ENCODE measurements at regions not wholly inside any gene's neighbourhood (a gene's known extent, or its start where the extent isn't known, plus 50 kb on each side); places are given as distances from the start of the nearest gene placed in this dataset.

DNA sequence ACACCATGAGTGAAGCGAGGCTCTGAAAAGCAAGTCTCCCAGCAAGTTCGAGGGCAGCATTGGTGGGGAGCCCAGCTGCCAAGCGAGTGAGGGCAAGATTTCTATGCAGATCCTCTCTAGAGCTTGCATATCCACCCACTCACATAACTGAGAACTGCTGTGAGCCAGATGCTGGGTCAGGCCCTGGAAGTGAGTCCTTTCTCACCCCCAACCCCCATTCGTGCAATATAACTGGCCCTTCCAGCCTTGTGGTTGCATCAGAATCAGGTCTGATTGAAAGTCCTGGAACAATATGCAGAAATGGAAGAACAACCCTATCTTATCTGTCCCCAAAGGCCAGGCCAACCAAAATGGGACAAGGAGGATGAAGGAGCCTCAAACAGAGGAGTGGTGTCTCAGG is 146.6 kb downstream of the IRX5 start:
- DNase-seq, result no peak

DNA sequence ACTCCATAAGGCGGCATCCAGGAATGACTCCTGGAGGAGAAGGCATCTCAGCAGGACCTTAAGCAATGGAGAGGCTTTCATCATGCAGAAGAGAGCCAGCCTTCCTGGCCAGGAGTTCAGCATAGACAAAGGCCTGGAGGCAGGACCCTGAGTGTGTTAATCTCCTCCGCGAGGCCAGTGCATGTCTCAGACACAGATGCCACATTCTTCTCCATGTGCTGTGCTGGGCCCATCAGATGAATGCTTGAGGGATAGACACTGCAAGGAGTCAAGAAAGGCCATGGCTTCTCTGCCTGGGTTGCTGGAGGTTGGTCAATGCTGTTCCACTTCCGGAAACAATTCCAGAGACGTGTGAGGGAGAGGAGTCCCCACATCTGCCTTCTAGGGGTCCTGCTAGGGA is 147.5 kb downstream of the IRX5 start:
- DNase-seq, result no peak

DNA sequence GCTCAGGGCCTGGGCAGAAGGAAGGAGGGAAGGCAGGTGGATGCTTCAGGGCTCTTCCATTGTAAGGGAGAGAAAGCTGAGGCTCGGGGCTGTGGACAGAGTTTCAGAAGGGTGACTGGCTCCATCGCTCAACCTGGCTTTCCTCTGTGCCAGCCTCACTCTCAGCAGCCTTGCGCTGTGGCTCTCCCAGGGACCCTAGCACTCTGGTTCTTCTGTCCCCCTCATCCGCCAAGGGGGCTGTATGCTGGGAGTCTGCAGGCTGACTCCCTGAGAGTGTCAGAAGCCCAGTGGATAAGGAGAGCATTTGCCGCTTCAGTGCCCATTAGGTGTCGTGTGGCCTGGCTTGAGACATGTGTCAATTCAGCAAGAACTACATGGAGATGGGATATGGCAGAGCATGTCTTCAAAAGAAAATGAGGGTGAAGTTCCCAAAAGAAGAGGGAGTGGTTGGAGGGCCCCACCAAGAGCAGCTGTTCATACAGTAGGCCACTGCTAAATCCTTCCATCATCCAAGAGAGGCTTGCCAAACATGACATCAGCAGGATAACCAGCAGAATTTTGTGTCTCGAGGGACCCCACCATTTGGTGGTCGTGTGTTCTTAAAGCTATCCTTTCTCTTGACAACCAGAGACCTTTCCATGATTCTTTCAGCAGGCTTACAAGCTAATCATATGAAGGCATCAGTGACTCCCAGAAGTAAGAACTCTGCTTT is 148.2 kb downstream of the IRX5 start:
- DNase-seq, result no peak

DNA sequence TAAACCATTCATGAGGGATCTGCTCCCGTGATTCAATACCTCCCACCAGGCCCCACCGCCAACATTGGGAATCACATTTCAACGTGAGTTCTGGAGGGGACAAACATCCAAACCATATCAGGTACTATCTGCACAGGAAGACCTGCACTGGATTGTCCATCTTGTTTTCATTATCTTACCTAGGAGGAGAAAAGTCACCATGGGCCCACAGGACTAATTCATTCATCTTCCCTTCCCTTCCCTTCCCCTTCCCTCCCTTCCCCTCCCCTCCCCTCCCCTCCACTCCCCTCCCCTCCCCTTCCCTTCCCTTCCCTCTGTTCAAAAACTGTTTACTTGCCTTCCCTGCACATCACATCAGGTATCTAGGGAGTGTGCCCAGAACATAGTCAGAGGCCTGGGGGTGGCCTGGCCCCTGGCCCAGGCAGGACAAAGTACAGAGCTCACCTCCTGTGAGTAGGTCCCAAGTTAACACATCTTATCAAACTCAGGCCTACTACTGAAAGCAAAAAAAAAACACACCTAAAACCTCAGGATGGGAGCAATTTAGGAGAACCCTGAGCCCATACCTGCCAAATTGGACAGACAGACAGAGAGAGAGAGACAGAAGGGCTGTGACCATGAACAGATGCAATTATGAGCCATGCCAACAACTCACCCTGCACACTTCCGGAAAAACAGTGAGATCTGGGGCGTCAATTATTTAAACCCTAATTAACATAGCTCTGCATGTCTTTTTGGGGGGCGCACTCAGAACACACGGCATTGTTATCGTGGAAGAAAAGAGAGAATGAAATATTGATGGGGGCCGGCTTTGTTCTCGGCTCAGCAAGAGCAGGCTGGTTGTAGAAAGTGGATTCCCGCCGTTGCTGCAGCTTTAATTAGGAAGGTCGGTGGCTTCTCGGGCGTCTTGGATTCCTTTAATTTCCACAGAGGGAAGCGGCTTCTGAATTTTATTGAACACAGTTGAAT is 151.2 kb downstream of the IRX5 start:
- DNase-seq, result no peak

DNA sequence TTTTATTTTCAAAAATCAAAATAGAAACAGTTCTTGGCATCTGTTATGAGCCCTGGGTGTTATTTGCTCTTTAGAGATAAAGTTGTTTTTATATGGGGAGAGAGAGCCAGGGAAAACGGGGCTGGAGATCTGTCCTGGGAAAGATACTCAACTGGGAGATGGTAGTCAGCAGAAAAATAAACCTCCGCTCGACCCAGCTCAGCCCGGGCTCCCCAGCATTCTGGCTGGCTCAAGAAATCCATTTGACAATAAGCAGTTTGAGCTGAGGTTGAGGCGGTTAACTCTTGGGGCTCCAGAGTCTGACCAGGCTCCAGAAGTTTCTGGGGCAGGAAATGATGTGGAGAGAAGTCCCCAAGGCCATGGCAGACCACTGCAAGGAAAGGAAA is 151.9 kb downstream of the IRX5 start:
- DNase-seq, result no peak

DNA sequence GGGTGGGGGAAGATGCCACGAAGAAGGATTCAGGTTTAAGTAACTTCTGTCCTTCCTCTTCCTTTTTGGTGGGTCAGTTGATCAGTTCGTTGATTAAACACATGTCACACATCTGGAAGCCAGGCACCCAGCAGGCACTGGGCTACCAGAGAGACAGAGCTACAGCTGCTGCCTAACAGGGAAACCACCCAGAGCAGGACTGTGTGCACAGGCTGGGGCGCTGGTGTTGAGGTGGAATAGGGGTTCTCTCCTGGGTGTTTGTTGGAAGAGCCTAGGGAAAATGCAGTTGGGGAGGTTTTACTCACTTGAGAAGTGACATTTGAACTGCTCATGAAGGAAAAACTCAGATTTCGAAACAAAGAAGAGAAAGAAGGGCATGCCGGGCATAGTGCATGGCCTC is 152.4 kb downstream of the IRX5 start:
- DNase-seq, result no peak

DNA sequence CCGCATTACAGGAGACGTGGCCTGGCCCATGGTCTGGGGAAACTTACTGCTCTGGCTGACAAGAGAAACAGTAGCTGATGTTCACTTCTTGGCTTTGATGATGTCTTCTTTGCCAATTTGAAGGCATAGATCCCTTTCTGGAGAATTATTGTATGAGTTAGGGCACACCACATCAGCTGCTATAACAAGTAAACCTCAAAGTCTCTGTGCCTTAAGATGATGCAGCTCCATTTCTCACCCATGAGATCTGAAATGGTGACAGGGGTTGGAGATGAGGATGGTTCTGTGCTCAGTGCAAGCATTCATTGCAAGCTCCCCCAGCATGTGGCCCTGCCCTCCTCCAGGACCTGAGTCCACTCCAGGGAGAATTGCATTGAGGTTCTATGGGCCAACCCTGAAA is 157.4 kb downstream of the IRX5 start:
- no peak for DNase-seq

DNA sequence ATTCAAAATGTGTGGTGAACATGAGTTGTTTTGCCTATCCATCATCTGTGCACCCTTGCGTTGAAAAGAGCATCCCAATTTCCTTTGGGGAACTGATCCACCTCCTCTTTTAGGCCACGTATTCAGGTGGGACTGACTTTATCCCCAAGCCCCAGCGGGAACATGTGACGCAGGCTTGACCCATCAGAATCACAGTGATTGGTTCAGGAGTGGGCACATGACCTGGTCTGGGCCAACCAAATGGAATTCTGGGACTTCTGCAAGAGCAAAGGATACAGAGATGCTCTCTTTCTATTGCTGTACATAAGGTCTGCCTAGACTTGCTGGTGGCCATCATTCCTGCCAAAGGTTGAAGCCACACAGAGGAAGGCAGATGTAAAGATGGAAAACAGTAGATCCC is 158.9 kb downstream of the IRX5 start:
- DNase-seq, result no peak

DNA sequence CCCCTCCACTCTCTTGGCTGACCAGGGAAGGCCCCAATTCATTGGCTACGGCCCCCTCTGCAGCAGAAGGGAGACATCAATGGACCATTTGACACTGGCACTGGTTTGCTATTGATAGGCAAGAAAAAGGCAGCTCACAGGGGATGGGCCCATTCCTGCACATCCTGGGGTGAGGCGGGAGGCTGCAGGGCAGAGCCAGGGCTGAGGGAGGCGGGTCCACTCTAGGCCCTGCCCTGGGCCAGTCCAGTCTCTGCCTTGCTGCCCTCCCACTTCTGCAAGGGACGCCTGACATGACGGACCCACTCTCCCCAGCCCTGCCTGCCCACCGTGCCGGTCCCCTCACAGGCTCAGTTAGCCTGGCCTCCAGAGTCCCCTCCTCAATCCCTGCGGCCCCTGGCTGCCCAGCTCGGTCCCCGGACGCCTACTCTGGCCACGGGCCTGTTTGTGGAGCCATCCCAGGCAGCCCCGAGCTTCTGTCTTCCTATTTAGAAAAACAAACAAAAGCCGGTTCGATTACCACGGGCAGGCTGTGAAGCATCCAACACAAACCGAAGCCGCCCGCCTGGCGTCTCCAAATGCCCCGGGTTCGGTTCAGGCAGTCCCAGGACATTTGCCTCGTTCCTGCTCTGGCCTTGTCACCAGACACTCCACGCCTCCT is 160.7 kb downstream of the IRX5 start:
- no peak for DNase-seq

DNA sequence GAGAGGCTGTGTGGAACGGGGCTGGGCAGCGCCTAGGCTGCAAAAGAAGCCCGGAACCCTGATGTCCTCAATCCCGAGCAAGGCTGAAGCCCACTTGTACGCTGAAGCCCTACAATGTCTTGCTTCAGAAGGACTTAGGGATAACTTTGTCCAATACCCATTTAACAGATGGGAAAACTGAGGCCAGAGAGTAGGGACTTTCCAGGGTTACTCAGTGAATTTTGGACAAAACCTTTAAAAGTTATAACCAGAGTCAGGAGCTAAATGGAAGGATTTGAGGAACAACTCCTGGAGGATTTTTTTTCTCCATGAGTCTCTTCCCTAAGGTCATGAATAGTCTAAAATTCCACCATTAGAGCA is 161.2 kb downstream of the IRX5 start:
- no peak for DNase-seq

DNA sequence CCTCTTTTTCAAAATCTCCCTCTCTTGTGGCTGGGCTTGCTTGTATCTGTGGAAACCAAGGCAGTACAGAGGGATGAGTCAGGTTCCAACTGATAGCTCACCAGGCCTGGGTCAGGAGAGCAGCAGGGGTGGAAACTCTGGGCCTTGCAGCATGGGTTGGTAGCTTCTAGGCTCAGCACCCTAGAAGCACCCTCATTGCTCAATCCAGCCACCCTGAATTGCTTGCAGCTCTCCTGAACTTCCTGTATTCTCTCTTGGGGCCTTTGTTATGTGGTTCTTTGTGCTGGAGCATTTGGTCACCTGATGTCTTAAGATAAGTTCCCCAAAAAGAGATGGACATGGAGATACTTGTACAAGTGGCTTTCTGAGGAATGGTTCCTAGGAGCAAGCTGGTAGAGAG is 169.4 kb downstream of the IRX5 start:
- no peak for DNase-seq

DNA sequence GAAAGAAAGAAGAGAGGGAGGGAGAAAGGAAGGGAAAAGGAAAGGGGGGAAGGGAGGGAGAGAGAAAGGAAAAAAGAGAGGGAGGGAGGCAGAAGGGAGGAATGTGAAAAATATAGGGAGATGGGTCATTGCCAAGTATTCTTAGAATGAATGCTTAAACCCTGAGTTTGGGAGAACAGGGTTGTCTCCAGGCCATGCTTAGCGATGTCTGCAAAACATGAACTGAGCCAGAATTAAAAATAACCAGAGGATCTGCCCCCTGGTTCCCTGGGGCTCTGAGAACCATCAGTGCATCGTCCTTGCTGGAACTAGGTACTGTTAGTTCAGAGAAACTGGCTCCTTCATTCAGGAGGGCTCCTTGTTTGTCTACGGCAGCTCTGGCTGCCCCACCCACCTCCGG is 170.4 kb downstream of the IRX5 start:
- no peak for DNase-seq

DNA sequence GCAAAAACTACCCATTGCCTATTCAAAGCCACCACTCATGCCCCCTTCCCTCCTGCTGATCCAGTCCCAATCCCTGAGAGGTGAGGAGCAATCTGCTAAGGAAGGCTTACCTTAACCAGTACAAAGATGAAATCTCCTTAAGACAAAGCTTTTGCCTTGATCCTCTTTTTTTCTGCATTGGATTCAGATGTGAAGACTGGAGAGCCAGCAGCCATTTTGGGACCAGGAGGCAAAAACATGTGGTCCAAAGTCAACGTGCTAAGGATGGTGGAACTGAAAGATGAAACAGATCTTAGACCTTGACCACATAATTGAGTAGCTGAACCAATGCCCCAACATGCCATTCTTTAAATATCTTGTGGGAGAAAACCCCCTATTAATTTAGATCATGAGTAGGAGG is 171.4 kb downstream of the IRX5 start:
- DNase-seq, result no peak

DNA sequence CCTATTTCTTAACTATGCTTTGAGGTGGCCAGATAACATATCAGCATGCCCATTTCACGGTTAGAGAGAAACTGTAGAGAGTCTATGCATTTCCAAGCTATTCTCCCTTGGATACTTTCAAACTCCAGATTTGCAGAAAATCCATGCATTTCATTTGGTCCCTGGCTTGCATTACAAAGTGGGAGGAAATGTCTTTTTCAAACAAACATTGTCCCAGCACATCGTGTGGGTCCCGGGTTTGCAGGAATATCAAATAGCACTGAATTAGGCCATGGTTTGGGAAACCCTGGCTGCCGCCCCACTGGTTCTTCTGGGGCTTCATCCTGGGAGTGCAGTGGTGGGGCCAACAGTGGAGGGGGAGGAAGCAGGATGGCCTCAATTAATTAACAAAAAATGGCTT is 171.9 kb downstream of the IRX5 start:
- DNase-seq, result no peak

DNA sequence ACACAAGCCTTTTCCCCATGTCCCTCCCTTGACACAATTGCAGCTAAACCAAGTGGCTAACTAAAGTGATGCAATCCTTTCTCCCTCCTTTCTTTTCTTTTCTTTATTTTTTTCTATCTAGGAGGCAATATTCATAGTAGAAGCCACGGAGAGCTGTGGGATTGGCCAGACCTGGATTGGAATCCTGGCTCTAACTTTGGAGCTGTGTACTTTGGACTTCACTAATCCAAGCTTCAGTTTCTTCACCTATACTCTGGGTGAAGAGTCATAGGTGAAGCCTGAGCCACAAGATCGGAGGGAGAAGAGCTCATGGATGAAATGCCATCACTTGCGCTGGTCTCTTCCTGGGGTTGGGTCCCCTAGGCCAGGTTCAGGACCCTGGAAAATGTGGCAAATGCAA is 177.2 kb downstream of the IRX5 start:
- DNase-seq, result no peak

DNA sequence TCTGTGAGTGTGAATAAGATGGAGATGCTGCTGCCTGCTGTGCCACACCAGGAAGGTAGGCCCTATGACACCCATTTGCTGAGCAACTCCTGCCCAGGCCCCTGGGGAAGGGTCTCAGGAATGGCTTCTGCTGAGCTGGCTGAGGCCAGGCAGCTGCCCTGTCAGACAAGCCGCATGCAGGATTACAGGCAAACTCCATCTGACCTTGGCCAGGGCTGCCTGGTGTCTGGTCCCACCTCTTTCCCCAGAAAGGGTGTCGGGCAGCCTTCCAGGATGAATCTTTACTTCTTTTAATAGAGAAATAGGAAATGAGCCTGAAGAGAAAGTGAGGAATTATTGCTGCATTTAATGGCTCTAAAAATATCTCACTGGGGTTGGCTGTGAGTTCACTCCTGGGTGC is 182.5 kb downstream of the IRX5 start:
- DNase-seq, result no peak

DNA sequence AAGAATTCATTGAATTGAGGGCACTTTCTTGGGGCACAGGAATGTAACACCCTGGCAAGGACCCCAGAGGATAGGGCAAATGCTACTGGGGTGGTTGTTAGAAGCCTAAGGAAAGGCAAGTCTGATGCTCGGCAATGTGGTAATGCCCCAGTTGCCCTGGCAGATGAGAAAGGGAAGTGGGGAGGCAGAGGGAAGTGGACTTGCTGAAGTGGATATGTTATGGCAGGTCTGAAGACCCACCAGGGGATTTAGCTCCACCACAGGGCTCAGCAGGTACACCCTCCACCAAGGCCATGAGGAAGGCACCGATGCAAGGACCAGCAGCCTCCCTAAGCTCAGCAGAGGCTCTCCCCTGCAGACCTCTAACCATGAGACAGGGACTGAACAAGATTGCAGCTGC is 184.8 kb downstream of the IRX5 start:
- no peak for DNase-seq

DNA sequence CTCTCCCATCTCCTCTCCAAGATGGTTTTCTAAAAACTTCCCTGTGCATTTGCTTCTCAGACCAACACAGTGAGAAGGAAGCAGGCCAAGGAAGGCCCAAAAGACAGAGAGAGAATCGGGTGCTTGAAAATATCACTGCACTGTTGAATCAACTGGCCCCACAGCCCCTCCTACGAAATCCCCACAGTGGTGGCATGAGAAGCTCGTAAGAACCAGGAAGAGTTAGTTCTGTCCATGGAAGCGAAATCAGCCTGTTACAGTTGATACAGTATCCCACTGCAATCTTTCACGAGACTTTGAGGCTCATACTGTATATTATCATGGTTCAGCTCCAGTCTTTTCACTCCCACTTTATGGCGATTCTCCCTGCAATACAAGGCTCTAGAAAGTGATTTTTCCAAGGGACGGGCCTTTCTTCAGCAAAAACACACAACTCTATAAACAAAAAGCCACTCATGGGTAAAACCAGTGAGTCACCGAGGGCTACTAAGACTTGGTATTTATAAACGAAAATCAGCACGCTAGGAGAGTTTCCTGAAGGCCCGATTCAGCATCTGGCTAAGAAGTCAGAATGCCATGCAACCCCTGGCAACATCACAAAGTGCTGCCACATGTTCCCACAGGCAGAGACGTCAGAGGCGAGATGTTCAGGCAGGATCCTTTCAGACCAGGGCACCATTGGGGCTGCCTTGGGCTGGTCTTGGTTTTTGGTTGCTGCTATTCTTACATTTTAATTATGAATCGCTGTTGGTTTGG is 185.7 kb downstream of the IRX5 start:
- no peak for DNase-seq

DNA sequence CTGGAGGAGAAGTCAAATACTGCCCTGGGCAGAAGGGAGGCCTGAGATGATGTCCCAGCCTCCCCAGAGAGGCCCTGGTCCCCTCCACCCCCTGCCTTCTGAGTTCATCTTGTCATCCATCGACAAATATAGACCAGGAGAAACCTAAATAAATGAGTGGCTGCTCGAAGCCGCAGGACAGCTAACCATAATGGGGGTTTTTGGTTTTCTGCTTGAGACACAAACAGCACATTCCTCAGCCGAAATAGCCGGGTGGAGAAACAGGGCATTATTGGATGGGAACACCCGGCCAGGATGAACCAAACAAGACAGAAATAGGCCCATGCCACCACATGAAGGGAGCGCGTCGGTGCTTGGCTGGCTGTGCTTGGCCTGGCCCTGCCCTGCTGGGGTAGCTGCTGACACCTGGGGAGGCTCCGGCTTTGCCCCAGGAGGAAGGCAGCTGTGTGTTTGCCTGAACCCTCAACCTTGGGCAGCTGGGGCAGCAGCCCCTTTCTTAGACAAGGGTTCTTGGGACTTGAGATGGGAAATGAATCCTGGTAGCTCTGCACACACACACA is 188.1 kb downstream of the IRX5 start:
- no peak for DNase-seq

DNA sequence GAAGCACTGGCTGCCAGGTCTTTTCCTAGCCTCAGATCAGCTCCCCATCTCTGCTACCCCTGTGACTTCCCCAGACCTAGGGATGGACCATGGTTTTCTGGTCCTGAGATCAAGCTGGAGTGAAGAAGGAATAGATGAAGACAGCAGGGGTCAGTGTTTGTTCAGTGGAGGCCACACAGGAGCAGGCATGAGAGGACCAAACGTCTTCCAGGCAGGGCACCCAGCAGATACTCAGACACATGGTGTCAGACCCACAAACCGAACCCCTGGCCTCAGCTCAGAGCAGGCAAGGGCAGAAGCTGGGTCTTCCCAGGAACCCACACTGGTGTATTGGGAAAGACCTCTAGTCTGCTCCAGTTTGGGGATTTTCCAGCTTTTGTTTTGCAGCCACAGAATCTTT is 189.7 kb downstream of the IRX5 start:
- no peak for DNase-seq

DNA sequence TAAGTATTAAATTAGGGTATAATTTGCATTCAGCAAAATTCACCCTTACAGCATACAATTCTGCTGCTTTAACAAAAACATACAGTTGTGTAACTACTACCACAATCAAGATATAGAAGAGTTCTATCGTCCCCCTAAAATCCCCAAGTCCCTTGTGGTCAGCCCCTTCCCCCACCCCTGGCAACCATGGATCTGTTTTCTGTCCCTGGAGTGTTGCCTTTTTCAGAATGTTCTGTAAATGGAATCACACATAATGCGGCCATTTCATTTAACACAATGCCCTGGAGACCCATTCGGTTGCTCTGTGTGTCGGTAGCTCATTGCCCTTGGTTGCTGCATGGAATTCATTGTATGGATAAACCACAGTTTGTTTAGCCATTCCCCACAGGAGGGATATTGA is 190.2 kb downstream of the IRX5 start:
- DNase-seq, result no peak

DNA sequence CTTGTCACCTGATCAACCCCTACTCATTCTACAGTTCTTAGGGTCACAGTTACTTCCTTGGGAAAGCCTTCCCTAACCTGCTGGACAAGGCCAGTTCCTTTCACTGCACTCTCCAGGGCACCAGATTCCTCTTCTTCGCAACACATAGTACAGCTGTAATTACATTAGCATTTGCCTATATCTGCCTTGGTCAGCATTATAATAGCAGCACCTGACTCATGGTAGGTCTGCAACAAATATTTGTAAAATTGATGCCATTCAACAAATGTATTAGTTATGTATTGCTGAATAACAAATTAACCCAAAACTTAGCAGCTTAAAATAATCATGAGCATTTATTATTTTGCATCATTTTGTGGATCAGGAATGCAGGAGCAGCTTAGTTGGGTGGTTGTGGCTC is 193.0 kb downstream of the IRX5 start:
- DNase-seq, result no peak

DNA sequence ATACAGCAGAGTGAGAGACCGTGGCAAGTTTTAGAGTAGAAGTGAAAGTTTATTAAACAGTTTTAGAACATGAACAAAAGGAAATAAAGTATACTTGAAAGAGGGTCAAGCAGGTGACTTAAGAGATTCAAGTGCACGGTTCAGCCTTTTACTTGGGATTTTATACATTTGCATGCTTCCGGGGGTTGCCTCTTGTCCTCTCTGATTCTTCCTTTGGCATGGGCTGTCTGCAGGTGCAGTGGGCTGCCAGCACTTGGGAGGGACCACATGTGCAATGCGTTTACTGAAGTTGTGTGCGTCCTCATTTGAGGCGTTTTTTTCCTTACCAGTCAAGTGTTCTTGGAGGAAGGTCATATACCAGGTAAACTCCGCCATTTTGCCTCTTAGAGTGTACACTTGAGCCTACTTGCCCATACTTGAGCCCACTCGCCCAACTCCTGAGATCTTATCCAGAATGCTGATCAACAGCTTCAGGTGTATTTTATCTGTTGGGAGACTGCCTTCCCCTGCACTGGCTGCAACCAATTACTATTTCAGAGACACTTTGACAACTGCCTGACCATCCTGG is 195.2 kb downstream of the IRX5 start:
- DNase-seq, result no peak
